ENCODE measurements at regions not wholly inside any gene's neighbourhood (a gene's known extent, or its start where the extent isn't known, plus 50 kb on each side); places are given as distances from the start of the nearest gene placed in this dataset.

- TF ChIP-seq POLR2A (IDR thresholded peaks at IDR 0.05) (no peak), EP300 (IDR thresholded peaks at IDR 0.05) (no peak), POLR2AphosphoS5 (IDR thresholded peaks at IDR 0.05) (no peak)
Measured at GRCh38 chr5:145378226-145378625, 456.9 kb downstream of the PRELID2 start.

Data from stomach (tissue), 4 donors.